Esophagus muscularis mucosa (tissue), 4 donors: ENCODE measurements at regions not wholly inside any gene's neighbourhood (a gene's known extent, or its start where the extent isn't known, plus 50 kb on each side); places are given as distances from the start of the nearest gene placed in this dataset.

Source experiments
- DNase-seq: peaks from one replicate; pipeline ENCODE4 v3.0.0-alpha.2; 2017; ENCODE audit errors: extremely low spot score
- H3K27ac ChIP-seq, 4 donors: fragments of 200-600 bp; sonication (generic); replicated peaks in 1 of 4; 1 replicate in 3 of 4; 2 replicates in 1 of 4; pipeline ENCODE4 v1.5.1; 2016 to 2019; ENCODE audit warnings: mild to moderate bottlenecking in 1 of 4
- H3K27me3 ChIP-seq, 4 donors: fragments of 200-600 bp; sonication (generic); one replicate each; pipeline versions ENCODE4 v1.5.1 to v1.6.0; 2016 to 2019
- H3K36me3 ChIP-seq, 4 donors: fragments of 200-600 bp; sonication (generic); one replicate each; pipeline ENCODE4 v1.5.1; 2016 to 2019
- H3K4me1 ChIP-seq, 4 donors: fragments of 200-600 bp; sonication (generic); one replicate each; pipeline ENCODE4 v1.5.1; 2016 to 2019
- H3K4me3 ChIP-seq, 4 donors: fragments of 200-600 bp; sonication (generic); 1 replicate in 2 of 4; 2 replicates in 2 of 4; pipeline ENCODE4 v1.5.1; 2016 to 2019; ENCODE audit warnings: mild to moderate bottlenecking in 4 of 4, moderate library complexity in 1 of 4
- H3K9me3 ChIP-seq, 4 donors: fragments of 200-600 bp; sonication (generic); 1 replicate in 3 of 4; 2 replicates in 1 of 4; pipeline ENCODE4 v1.5.1; 2016 to 2019
- EP300 ChIP-seq: sonication (generic); formaldehyde crosslinking; IDR thresholded peaks from one replicate; pipeline ENCODE4 v1.6.1; 2017; ENCODE audit warnings: antibody characterized with exemption
- POLR2A ChIP-seq: fragments of 450-650 bp; IDR thresholded peaks from one replicate; pipeline ENCODE4 v1.6.1; 2017; ENCODE audit warnings: antibody characterized with exemption, moderate library complexity, mild to moderate bottlenecking, low read depth
- POLR2AphosphoS5 ChIP-seq, 2 donors: sonication (generic); formaldehyde crosslinking; IDR thresholded peaks; one replicate each; pipeline ENCODE4 v1.6.1; 2017; ENCODE audit warnings: antibody characterized with exemption in 2 of 2
- WGBS: methylation state at CpG from one replicate; pipeline ENCODE4 v1.1.5; 2018; 5-methylcytosine and 5-hydroxymethylcytosine counted together
- intact Hi-C: fragments of 100-400 bp; cut with DNase I; formaldehyde crosslinking; loops from one replicate; pipeline ENCODE4 v1.15.1; 2023
- TF ChIP-seq, protein P1 (sequence below), 3 experiments: fragments of 200-600 bp in 2 of 3; fragments of 450-650 bp in 1 of 3; sonication (generic) in 2 of 3; IDR thresholded peaks; one replicate each; pipeline ENCODE4 v1.5.1; 2017 to 2019; ENCODE audit warnings: antibody characterized with exemption in 3 of 3, mild to moderate bottlenecking in 2 of 3, moderate library complexity in 1 of 3

- H3K36me3 ChIP-seq: no peaks in the 10 kb centered on the region
- H3K27me3 ChIP-seq: no peaks in the 10 kb centered on the region
- H3K4me3 ChIP-seq: no peak overlapping the region
- 48% methylated on average over 7 of the region's 7 CpGs for WGBS
- H3K4me1 ChIP-seq: no peaks in the 10 kb centered on the region
- DNase-seq: no peak
- no peaks in the 10 kb centered on the region for H3K9me3 ChIP-seq
- TF ChIP-seq POLR2AphosphoS5 (IDR thresholded peaks at IDR 0.05) (no peak), POLR2A (no peak), EP300 (no peak)
- TF ChIP-seq, protein P1, sequence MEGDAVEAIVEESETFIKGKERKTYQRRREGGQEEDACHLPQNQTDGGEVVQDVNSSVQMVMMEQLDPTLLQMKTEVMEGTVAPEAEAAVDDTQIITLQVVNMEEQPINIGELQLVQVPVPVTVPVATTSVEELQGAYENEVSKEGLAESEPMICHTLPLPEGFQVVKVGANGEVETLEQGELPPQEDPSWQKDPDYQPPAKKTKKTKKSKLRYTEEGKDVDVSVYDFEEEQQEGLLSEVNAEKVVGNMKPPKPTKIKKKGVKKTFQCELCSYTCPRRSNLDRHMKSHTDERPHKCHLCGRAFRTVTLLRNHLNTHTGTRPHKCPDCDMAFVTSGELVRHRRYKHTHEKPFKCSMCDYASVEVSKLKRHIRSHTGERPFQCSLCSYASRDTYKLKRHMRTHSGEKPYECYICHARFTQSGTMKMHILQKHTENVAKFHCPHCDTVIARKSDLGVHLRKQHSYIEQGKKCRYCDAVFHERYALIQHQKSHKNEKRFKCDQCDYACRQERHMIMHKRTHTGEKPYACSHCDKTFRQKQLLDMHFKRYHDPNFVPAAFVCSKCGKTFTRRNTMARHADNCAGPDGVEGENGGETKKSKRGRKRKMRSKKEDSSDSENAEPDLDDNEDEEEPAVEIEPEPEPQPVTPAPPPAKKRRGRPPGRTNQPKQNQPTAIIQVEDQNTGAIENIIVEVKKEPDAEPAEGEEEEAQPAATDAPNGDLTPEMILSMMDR (IDR thresholded peaks at IDR 0.05): no peak
- no peak overlapping the region for H3K27ac ChIP-seq
- intact Hi-C loops: no loop called here
Measured at GRCh38 chr20:6575912-6576401, 191.5 kb upstream of the BMP2 start.

GRCh38 chr20:6566821-6567220, 200.7 kb upstream of the BMP2 start:
- no peaks in the 10 kb centered on the region for H3K27me3 ChIP-seq
- no peaks in the 10 kb centered on the region for H3K4me1 ChIP-seq
- WGBS: 58% methylated on average over 3 of the region's 3 CpGs
- no peak overlapping the region for H3K4me3 ChIP-seq
- H3K27ac ChIP-seq: no peak overlapping the region
- no peaks in the 10 kb centered on the region for H3K36me3 ChIP-seq
- H3K9me3 ChIP-seq: no peaks in the 10 kb centered on the region
- TF ChIP-seq POLR2A (no peak), EP300 (no peak), POLR2AphosphoS5 (IDR thresholded peaks at IDR 0.05) (no peak)
- TF ChIP-seq, protein P1 (IDR thresholded peaks at IDR 0.05): no peak
- no peak for DNase-seq
- intact Hi-C loops: no loop called here

DNA sequence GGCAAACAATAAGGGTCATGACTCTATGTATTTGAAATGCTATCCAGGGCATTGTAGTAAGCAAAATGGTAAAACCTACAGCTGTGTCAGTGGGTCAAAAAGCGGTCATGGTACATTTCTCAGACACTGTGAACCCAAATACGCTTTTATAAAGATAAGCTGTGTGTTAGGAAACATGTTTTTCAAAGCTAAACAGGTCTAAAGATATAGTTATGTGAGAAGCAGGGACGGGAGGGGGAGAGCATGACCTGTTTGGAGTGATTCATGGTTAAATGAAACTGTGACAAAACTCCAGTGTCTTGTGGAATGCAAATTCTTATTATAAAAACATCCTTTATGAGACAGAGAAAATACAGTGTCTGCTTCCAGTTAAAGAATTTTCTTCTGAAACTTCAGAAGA, 205.4 kb upstream of the BMP2 start:
- intact Hi-C loops: no loop called here
- Histone ChIP-seq H3K36me3 (no peaks in the 10 kb centered on the region), H3K27ac (no peak overlapping the region), H3K27me3 (no peaks in the 10 kb centered on the region), H3K4me1 (no peaks in the 10 kb centered on the region), H3K4me3 (no peak overlapping the region), H3K9me3 (no peaks in the 10 kb centered on the region)
- WGBS: 38% methylated on average over 3 of the region's 3 CpGs
- no peak for TF ChIP-seq EP300
- TF ChIP-seq POLR2AphosphoS5 (IDR thresholded peaks at IDR 0.05): no peak
- no peak for TF ChIP-seq POLR2A
- TF ChIP-seq, protein P1 (IDR thresholded peaks at IDR 0.05): no peak
- no peak for DNase-seq

GRCh38 chr20:6560978-6561377, 206.5 kb upstream of the BMP2 start:
- DNase-seq: no peak
- Histone ChIP-seq H3K4me1 (no peaks in the 10 kb centered on the region), H3K9me3 (no peaks in the 10 kb centered on the region), H3K4me3 (no peak overlapping the region), H3K27ac (no peak overlapping the region), H3K36me3 (no peaks in the 10 kb centered on the region), H3K27me3 (no peaks in the 10 kb centered on the region)
- 76% methylated on average over 3 of the region's 3 CpGs for WGBS
- intact Hi-C loops: no loop called here
- no peak for TF ChIP-seq POLR2AphosphoS5 (IDR thresholded peaks at IDR 0.05)
- no peak for TF ChIP-seq EP300
- TF ChIP-seq POLR2A: no peak
- TF ChIP-seq, protein P1 (IDR thresholded peaks at IDR 0.05): no peak

DNA sequence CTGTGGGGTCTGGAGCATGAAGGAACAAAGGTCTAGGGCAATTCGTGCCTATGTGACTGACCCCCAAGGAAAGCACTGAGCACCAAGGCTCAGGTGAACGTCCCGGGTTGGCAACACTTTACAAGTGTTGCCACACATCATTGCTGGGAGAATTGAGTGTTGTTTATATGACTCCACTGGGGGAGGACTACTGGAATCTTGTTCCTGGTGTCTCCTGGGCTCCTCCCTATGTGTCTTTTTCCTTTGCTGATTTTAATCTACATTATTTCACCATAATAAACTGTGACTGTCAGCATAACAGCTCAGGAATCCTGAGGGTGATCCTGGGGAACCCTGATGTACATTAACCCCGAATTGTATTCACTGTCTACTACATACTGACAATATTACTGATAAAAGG, 207.7 kb upstream of the BMP2 start:
- Histone ChIP-seq H3K4me3 (no peak overlapping the region), H3K27me3 (no peaks in the 10 kb centered on the region), H3K27ac (no peak overlapping the region), H3K9me3 (no peaks in the 10 kb centered on the region), H3K36me3 (no peaks in the 10 kb centered on the region), H3K4me1 (no peaks in the 10 kb centered on the region)
- intact Hi-C loops: no loop called here
- TF ChIP-seq POLR2AphosphoS5 (IDR thresholded peaks at IDR 0.05): no peak
- no peak for TF ChIP-seq POLR2A
- no peak for TF ChIP-seq EP300
- TF ChIP-seq, protein P1 (IDR thresholded peaks at IDR 0.05): no peak
- DNase-seq: no peak
- 77% methylated on average over 4 of the region's 4 CpGs for WGBS
